SK-N-SH (cell line): ENCODE measurements at regions not wholly inside any gene's neighbourhood (a gene's known extent, or its start where the extent isn't known, plus 50 kb on each side); places are given as distances from the start of the nearest gene placed in this dataset.

Experiments used
- ELF1 ChIP-seq: IDR thresholded peaks from 2 replicates; pipeline ENCODE4 v1.4.0; 2012
- EZH2phosphoT487 ChIP-seq: fragments of 200-600 bp; sonication (generic); IDR thresholded peaks from 2 replicates; pipeline ENCODE4 v1.6.1; 2017; ENCODE audit warnings: low read depth, mixed run types, mild to moderate bottlenecking, antibody characterized with exemption, moderate library complexity, borderline replicate concordance
- JUND ChIP-seq: IDR thresholded peaks from 2 replicates; pipeline ENCODE4 v1.4.0; 2012
- NFIC ChIP-seq: IDR thresholded peaks from 2 replicates; pipeline ENCODE4 v1.4.0; 2012; ENCODE audit warnings: borderline replicate concordance
- POLR2AphosphoS5 ChIP-seq: IDR thresholded peaks from 2 replicates; pipeline ENCODE4 v1.6.1; 2012; ENCODE audit warnings: low read depth, low read length
- RAD21 ChIP-seq: IDR thresholded peaks from 2 replicates; pipeline ENCODE4 v1.6.1; 2012; ENCODE audit warnings: mild to moderate bottlenecking, low read length
- RCOR1 ChIP-seq: fragments of 150-350 bp; IDR thresholded peaks from 2 replicates; pipeline ENCODE4 v1.6.1; 2017; ENCODE audit warnings: antibody characterized with exemption, low read length
- SIN3A ChIP-seq: IDR thresholded peaks from 2 replicates; pipeline ENCODE4 v1.6.1; 2012; ENCODE audit warnings: low read depth, mild to moderate bottlenecking, low read length, moderate library complexity, borderline replicate concordance
- TAF1 ChIP-seq: IDR thresholded peaks from 2 replicates; pipeline ENCODE4 v1.6.1; 2012; ENCODE audit warnings: low read depth, mild to moderate bottlenecking, low read length, moderate library complexity, borderline replicate concordance
- TCF12 ChIP-seq: IDR thresholded peaks from 2 replicates; pipeline ENCODE4 v1.4.0; 2012
- YY1 ChIP-seq: IDR thresholded peaks from 2 replicates; pipeline ENCODE4 v1.4.0; 2012; ENCODE audit warnings: low read depth, mild to moderate bottlenecking
- TF ChIP-seq, protein P1 (sequence below): fragments of 200-600 bp; sonication (generic); IDR thresholded peaks from 2 replicates; pipeline ENCODE4 v1.6.1; 2017; ENCODE audit warnings: antibody characterized with exemption, mild to moderate bottlenecking, moderate library complexity
- TF ChIP-seq, protein P2 (sequence below): IDR thresholded peaks from 2 replicates; pipeline ENCODE4 v1.4.0; 2012; ENCODE audit warnings: low read depth, borderline replicate concordance
- TF ChIP-seq, protein P3 (sequence below): IDR thresholded peaks from 2 replicates; pipeline ENCODE4 v1.4.0; 2012; ENCODE audit warnings: low read depth

DNA sequence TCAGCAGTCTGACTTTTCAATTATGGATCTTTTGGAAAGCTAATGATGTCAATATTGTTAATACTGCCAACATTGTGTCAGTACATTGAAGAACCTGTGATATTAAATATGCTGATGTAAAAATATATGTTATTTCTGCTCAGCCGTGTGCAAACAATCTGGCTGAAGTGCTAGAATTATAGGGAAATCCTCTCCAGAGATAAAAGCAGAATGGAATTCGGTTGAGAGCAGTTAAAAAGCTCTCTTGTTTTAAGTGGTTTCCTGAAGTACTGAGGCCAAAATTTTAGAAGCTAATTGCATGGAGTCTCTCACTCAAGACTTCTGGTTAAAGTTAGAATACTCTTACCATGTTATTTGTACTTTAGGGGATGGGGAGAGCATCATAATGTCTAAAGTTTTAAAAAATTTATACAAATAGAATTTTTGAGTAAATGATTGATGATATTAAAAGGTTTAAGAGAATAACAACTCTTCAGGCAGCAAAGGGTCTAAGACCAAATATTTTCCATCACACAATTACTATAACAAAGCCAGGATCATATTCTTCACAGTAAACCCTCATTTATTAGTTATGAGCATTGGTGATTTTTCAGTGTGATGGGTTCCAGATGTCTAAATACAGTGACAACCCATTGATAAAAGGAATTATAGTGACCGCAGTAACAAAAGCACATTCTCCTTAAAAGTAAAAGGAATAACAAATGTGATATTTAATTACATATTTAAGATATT lies 834.2 kb upstream of the CXADR start:
- TF ChIP-seq, protein P1, sequence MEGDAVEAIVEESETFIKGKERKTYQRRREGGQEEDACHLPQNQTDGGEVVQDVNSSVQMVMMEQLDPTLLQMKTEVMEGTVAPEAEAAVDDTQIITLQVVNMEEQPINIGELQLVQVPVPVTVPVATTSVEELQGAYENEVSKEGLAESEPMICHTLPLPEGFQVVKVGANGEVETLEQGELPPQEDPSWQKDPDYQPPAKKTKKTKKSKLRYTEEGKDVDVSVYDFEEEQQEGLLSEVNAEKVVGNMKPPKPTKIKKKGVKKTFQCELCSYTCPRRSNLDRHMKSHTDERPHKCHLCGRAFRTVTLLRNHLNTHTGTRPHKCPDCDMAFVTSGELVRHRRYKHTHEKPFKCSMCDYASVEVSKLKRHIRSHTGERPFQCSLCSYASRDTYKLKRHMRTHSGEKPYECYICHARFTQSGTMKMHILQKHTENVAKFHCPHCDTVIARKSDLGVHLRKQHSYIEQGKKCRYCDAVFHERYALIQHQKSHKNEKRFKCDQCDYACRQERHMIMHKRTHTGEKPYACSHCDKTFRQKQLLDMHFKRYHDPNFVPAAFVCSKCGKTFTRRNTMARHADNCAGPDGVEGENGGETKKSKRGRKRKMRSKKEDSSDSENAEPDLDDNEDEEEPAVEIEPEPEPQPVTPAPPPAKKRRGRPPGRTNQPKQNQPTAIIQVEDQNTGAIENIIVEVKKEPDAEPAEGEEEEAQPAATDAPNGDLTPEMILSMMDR: no peak
- TF ChIP-seq YY1: no peak
- no peak for TF ChIP-seq RAD21
- TF ChIP-seq, protein P2, sequence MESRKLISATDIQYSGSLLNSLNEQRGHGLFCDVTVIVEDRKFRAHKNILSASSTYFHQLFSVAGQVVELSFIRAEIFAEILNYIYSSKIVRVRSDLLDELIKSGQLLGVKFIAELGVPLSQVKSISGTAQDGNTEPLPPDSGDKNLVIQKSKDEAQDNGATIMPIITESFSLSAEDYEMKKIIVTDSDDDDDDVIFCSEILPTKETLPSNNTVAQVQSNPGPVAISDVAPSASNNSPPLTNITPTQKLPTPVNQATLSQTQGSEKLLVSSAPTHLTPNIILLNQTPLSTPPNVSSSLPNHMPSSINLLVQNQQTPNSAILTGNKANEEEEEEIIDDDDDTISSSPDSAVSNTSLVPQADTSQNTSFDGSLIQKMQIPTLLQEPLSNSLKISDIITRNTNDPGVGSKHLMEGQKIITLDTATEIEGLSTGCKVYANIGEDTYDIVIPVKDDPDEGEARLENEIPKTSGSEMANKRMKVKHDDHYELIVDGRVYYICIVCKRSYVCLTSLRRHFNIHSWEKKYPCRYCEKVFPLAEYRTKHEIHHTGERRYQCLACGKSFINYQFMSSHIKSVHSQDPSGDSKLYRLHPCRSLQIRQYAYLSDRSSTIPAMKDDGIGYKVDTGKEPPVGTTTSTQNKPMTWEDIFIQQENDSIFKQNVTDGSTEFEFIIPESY: no peak
- no peak for TF ChIP-seq NFIC
- TF ChIP-seq ELF1: no peak
- no peak for TF ChIP-seq JUND
- TF ChIP-seq TCF12: no peak
- TF ChIP-seq RCOR1: no peak
- TF ChIP-seq POLR2AphosphoS5: no peak
- no peak for TF ChIP-seq EZH2phosphoT487
- TF ChIP-seq SIN3A: no peak
- TF ChIP-seq, protein P3, sequence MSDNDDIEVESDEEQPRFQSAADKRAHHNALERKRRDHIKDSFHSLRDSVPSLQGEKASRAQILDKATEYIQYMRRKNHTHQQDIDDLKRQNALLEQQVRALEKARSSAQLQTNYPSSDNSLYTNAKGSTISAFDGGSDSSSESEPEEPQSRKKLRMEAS: no peak
- TF ChIP-seq TAF1: no peak
